ENCODE measurements at regions not wholly inside any gene's neighbourhood (a gene's known extent, or its start where the extent isn't known, plus 50 kb on each side); places are given as distances from the start of the nearest gene placed in this dataset.

DNA sequence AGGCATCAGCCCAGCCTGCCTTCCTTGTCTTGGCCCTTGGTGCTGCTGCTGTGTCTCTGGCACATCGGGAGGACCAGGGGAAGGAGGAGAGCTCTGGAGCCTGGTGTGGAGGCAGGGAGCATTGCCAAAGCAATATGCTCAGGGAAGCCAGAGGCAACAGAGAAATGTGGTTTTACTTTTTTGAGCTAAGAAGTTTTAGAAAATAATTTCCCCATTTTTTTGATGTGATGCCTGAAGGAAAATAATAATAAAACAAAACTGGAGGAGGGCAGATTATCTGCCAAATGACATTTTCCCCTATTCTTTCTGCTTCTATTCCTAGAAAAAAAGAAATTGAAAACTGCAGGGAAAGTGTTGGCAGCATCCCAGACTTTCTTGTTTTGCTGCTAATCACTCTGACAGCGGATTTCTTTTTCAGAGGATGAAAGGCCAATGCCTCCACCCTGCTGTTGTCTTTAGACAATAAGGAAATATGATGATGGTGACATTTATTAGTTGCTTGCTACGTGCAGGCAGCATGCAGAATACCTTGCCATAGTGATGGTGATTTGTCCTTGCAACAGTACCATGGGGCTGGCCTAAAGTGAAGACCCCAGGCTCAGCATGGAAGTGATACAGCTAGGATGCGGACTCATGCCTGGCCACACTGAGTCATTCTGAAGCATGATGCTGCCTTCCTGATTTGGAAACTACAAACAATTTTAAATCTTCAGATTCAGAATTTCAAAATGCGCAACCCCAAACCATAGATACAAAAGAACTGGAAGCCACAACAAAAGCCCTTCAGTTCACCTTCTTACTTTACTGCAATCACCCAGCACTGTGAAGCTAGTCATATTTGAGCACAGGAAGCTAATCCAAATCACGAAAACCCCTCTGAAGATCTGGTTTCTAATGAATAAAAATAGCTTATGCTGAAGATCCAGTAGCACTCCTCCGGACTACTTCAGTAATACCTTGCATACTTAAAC is 260.2 kb upstream of the TMEM72 start:
- Mint-ChIP-seq H3K36me3 (no peaks in the 10 kb centered on the region), H3K9me3 (peaks cover 0 to 6% (median 0%) of the 10 kb centered on the region in 3 donors), H3K27ac (no peak overlapping the region), H3K4me3 (no peak overlapping the region), H3K27me3 (no peaks in the 10 kb centered on the region), H3K4me1 (no peaks in the 10 kb centered on the region)

- no peak overlapping the region for H3K27ac Mint-ChIP-seq
- H3K36me3 Mint-ChIP-seq = no peaks in the 10 kb centered on the region
- H3K9me3 Mint-ChIP-seq = peaks cover 0 to 9% (median 0%) of the 10 kb centered on the region in 3 donors
- H3K27me3 Mint-ChIP-seq = peaks cover 2% of the 10 kb centered on the region
- H3K4me3 Mint-ChIP-seq = no peak overlapping the region
- H3K4me1 Mint-ChIP-seq = no peaks in the 10 kb centered on the region
Measured at GRCh38 chr10:44651834-44652233, 259.3 kb upstream of the TMEM72 start.

- no peaks in the 10 kb centered on the region for H3K36me3 Mint-ChIP-seq
- peaks cover 2% of the 10 kb centered on the region for H3K27me3 Mint-ChIP-seq
- H3K9me3 Mint-ChIP-seq = peaks cover 0 to 7% (median 4%) of the 10 kb centered on the region in 3 donors
- no peak overlapping the region for H3K27ac Mint-ChIP-seq
- H3K4me1 Mint-ChIP-seq = no peaks in the 10 kb centered on the region
- H3K4me3 Mint-ChIP-seq = no peak overlapping the region
Measured at GRCh38 chr10:44659320-44659719, 251.8 kb upstream of the TMEM72 start.

GRCh38 chr10:44660271-44660670 is 250.9 kb upstream of the TMEM72 start:
- Mint-ChIP-seq H3K27ac (no peak overlapping the region), H3K4me1 (no peaks in the 10 kb centered on the region), H3K4me3 (no peak overlapping the region), H3K9me3 (peaks cover 0 to 4% (median 4%) of the 10 kb centered on the region in 3 donors), H3K27me3 (peaks cover 2% of the 10 kb centered on the region), H3K36me3 (no peaks in the 10 kb centered on the region)

- H3K4me3 Mint-ChIP-seq = no peak overlapping the region
- no peaks in the 10 kb centered on the region for H3K36me3 Mint-ChIP-seq
- no peaks in the 10 kb centered on the region for H3K27me3 Mint-ChIP-seq
- no peaks in the 10 kb centered on the region for H3K4me1 Mint-ChIP-seq
- H3K27ac Mint-ChIP-seq = no peak overlapping the region
- peaks cover 0 to 4% (median 0%) of the 10 kb centered on the region in 3 donors for H3K9me3 Mint-ChIP-seq
Measured at GRCh38 chr10:44662051-44662450, 249.1 kb upstream of the TMEM72 start.

- peaks cover 0 to 9% (median 2%) of the 10 kb centered on the region in 3 donors for H3K9me3 Mint-ChIP-seq
- no peak overlapping the region for H3K4me3 Mint-ChIP-seq
- H3K4me1 Mint-ChIP-seq = no peaks in the 10 kb centered on the region
- H3K27me3 Mint-ChIP-seq = no peaks in the 10 kb centered on the region
- H3K36me3 Mint-ChIP-seq = no peaks in the 10 kb centered on the region
- no peak overlapping the region for H3K27ac Mint-ChIP-seq
Measured at GRCh38 chr10:44668336-44668735, 242.8 kb upstream of the TMEM72 start.

DNA sequence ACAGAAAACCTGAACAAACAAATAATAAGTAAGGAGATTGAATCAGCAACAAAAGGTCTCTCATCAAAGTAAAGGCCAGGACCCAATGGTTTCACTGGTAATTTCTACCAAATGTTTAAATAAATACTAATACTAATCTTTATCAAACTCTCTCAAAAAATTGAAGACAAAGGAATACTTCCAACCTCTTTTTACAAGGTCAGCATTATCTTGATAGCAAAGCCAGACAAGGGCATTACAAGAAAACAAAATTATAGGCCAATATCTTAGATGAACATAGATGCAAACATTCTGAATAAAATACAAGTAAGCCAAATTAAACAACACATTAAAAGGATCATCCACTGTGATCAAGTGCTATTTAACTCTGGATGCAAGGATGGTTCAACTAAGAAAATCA is 239.8 kb upstream of the TMEM72 start:
- H3K36me3 Mint-ChIP-seq = no peaks in the 10 kb centered on the region
- H3K27ac Mint-ChIP-seq = no peak overlapping the region
- peaks cover 0 to 9% (median 2%) of the 10 kb centered on the region in 3 donors for H3K9me3 Mint-ChIP-seq
- H3K4me3 Mint-ChIP-seq = no peak overlapping the region
- no peaks in the 10 kb centered on the region for H3K27me3 Mint-ChIP-seq
- no peaks in the 10 kb centered on the region for H3K4me1 Mint-ChIP-seq

- Mint-ChIP-seq H3K36me3 (no peaks in the 10 kb centered on the region), H3K27me3 (no peaks in the 10 kb centered on the region), H3K27ac (no peak overlapping the region), H3K4me3 (no peak overlapping the region), H3K9me3 (peaks cover 0 to 9% (median 2%) of the 10 kb centered on the region in 3 donors), H3K4me1 (no peaks in the 10 kb centered on the region)
Measured at GRCh38 chr10:44673245-44673983, 237.7 kb upstream of the TMEM72 start.

DNA sequence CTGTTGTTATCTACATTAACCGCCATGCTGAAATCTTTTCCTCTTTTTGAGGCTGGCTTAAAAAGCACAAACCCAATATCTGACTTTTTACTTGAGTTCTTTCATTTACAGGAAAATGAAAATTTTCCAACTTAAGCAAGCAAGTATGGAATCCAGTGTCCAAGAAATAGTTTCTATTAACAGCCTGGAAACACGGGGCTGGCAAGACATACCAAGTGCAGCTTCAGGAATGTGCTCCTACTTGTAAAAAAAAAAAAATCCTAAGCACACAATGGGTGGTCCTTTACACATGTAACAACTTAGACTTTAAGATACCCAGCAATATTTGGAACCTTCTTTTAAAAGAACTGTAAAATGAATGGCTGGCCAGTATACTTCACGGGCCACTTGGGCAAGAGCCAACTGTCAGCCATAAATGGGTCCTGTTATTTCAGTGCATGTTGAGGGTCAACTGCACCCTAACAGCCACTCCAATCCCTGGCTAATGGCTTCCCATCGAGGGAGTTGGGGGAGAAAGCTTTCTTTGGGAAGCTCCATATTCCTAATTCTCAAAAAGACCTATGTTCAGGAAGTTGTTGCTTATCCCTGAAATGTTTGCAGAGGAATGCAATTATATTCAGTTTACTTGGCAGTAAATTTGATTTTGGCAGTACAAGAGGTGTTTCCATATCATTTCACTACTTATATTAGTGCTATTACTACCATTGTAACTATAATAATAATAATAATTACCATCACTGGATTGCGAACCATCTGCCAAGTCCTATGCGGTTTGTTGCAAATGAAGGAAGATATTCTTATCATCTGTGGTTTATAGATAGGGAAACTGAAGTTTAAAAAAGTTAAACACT is 236.4 kb upstream of the TMEM72 start:
- H3K9me3 Mint-ChIP-seq = peaks cover 0 to 2% (median 0%) of the 10 kb centered on the region in 3 donors
- H3K27me3 Mint-ChIP-seq = no peaks in the 10 kb centered on the region

GRCh38 chr10:44675387-44675874 is 235.7 kb upstream of the TMEM72 start:
- Mint-ChIP-seq H3K36me3 (no peaks in the 10 kb centered on the region), H3K9me3 (peaks cover 0 to 2% (median 0%) of the 10 kb centered on the region in 3 donors), H3K4me3 (no peak overlapping the region), H3K27me3 (no peaks in the 10 kb centered on the region), H3K27ac (no peak overlapping the region), H3K4me1 (no peaks in the 10 kb centered on the region)

More for the DNA sequence above, 236.4 kb upstream of the TMEM72 start:
- H3K36me3 Mint-ChIP-seq = no peaks in the 10 kb centered on the region
- H3K27ac Mint-ChIP-seq = no peak overlapping the region
- H3K4me3 Mint-ChIP-seq = no peak overlapping the region
- no peaks in the 10 kb centered on the region for H3K4me1 Mint-ChIP-seq

DNA sequence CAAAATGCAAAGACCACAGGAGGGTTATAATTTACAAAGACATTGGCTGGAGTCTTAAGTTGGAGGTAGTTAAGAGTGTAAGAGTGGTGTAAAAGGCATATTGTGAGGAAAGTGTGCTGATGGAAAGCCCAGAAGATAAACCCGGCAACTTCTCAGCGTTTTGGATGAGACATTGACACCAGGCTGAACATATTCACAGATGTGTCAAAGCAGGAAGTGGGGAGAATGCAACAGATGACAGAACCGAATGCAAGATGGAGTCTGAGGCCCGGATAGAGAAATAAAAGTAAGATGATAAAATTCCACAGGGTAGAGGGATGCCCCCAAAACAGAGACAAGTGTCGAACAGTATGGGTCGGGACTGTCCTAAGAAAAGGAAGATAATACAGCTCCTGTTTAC is 230.4 kb upstream of the TMEM72 start:
- Mint-ChIP-seq H3K4me1 (no peaks in the 10 kb centered on the region), H3K27me3 (no peaks in the 10 kb centered on the region), H3K36me3 (no peaks in the 10 kb centered on the region), H3K27ac (no peak overlapping the region), H3K9me3 (peaks cover 0 to 3% (median 0%) of the 10 kb centered on the region in 3 donors), H3K4me3 (peak overlapping the region in 1 of 4 donors; percentile 9)

GRCh38 chr10:44682507-44682906 is 228.6 kb upstream of the TMEM72 start:
- peaks cover 0 to 3% (median 0%) of the 10 kb centered on the region in 3 donors for H3K9me3 Mint-ChIP-seq
- no peak overlapping the region for H3K27ac Mint-ChIP-seq
- no peaks in the 10 kb centered on the region for H3K4me1 Mint-ChIP-seq
- H3K36me3 Mint-ChIP-seq = no peaks in the 10 kb centered on the region
- peaks cover 2% of the 10 kb centered on the region for H3K27me3 Mint-ChIP-seq
- H3K4me3 Mint-ChIP-seq = no peak overlapping the region

GRCh38 chr10:44684661-44685060 is 226.5 kb upstream of the TMEM72 start:
- H3K27me3 Mint-ChIP-seq = peaks cover 2% of the 10 kb centered on the region
- no peak overlapping the region for H3K27ac Mint-ChIP-seq
- no peaks in the 10 kb centered on the region for H3K4me1 Mint-ChIP-seq
- no peak overlapping the region for H3K4me3 Mint-ChIP-seq
- H3K36me3 Mint-ChIP-seq = no peaks in the 10 kb centered on the region
- H3K9me3 Mint-ChIP-seq = peaks cover 0 to 5% (median 0%) of the 10 kb centered on the region in 3 donors

DNA sequence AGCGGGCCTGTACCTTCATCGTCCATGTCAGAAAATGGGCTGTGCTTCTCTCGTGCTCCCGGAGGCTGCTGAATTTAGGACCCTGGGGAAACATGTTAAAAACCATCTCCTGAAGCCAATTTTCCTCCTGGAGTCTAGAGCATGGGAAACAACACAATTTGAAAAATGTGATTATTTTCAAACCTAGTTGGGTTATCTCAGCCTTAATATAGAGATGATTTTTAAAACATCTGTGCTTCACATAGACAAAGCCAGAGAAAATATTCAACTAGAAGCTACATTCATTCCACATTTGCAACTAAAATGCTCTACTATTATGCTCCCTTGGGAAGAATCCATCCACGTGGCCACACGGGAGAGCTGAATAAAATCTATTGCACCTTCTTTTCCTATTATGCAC is 225.9 kb upstream of the TMEM72 start:
- peaks cover 0 to 5% (median 0%) of the 10 kb centered on the region in 3 donors for H3K9me3 Mint-ChIP-seq
- H3K4me3 Mint-ChIP-seq = no peak overlapping the region
- H3K27me3 Mint-ChIP-seq = peaks cover 2% of the 10 kb centered on the region
- H3K36me3 Mint-ChIP-seq = no peaks in the 10 kb centered on the region
- H3K4me1 Mint-ChIP-seq = no peaks in the 10 kb centered on the region
- H3K27ac Mint-ChIP-seq = no peak overlapping the region
